ENCODE measurements at regions not wholly inside any gene's neighbourhood (a gene's known extent, or its start where the extent isn't known, plus 50 kb on each side); places are given as distances from the start of the nearest gene placed in this dataset.

DNA sequence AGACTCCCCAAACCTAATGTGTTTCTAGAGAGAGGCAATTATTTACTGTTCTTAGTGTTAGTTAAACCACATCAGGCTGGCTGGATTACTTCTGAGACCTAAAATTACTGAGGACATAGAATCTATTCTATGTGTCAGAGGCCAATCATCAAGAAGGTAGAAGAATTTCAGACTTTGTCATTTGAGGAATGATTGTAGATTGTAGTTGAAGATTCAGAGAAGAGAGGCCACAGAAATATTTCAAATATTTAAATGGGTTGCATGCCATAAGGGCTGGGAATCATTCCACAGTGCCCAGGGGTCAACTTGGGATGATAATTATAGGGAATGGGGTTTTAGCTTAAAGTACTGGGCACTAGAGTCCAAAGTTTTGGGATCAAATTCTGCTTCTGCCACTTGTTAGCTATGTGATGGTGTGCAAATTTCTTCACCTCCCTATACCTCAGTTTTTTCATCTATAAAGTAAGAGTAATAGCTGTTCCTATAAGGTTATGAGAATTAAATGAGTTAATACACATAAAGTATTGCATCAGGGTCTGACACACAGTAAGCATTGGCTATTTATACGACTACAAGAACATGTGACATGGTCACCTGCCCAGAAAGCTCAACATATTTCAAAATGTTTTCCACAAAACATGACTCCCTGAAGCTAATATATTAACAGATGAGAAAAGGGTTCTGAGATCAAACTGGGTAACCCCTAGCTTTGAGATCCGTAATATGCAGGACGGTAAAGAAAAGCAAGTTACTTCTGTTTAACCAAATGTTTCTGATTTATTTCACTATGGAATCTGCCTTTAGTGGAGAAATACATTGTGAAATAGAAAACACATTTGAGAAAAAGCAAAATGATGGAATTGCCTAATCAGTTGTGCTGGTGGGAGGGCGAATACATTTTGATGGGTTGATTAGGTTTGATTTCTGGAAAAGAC is 69.7 kb upstream of the SPAG17 start:
- no peaks in the 10 kb centered on the region for H3K9me2 ChIP-seq
- WGBS (ENCODE audit: low lambda C conversion rate): 6% methylated on average over 4 of the region's 4 CpGs
- H3K36me3 ChIP-seq (replicated peaks in 1 of 2; ENCODE audit: control insufficient read depth in 1 of 2, insufficient read depth in 2 of 2, low read length in 1 of 2): no peaks in the 10 kb centered on the region
- no peaks in the 10 kb centered on the region for H3F3A ChIP-seq (replicated peaks; ENCODE audit: insufficient read depth)
- H3K79me2 ChIP-seq (ENCODE audit: insufficient read depth): no peaks in the 10 kb centered on the region
- H3K9me3 ChIP-seq: no peaks in the 10 kb centered on the region
- H4K20me1 ChIP-seq (ENCODE audit: insufficient read depth): no peaks in the 10 kb centered on the region
- POLR2A ChIA-PET: no interaction called here
- no peak overlapping the region for H3K27ac ChIP-seq (ENCODE audit: low read depth in 2 of 2, low read length in 1 of 2)
- CTCF ChIA-PET: interaction anchor here (1.1 kb wide), 1 partner anchor 12 kb away, joined by 3 read pairs; no protein-coding TSS in a partner anchor
- no peak overlapping the region for H2AFZ ChIP-seq (ENCODE audit: low read depth)
- H3K4me1 ChIP-seq (ENCODE audit: control insufficient read depth in 1 of 2, insufficient read depth in 2 of 2, low read depth in 1 of 2, low read length in 1 of 2): no peaks in the 10 kb centered on the region
- no peak for DNase-seq
- no peaks in the 10 kb centered on the region; the same call in 1 of the 2 replicates for H3K27me3 ChIP-seq (ENCODE audit: insufficient read depth)
- H3K9ac ChIP-seq: no peak overlapping the region
- no peak overlapping the region for H3K4me3 ChIP-seq (ENCODE audit: low read depth in 2 of 2, low read length in 1 of 2)
- TF ChIP-seq, protein P1, sequence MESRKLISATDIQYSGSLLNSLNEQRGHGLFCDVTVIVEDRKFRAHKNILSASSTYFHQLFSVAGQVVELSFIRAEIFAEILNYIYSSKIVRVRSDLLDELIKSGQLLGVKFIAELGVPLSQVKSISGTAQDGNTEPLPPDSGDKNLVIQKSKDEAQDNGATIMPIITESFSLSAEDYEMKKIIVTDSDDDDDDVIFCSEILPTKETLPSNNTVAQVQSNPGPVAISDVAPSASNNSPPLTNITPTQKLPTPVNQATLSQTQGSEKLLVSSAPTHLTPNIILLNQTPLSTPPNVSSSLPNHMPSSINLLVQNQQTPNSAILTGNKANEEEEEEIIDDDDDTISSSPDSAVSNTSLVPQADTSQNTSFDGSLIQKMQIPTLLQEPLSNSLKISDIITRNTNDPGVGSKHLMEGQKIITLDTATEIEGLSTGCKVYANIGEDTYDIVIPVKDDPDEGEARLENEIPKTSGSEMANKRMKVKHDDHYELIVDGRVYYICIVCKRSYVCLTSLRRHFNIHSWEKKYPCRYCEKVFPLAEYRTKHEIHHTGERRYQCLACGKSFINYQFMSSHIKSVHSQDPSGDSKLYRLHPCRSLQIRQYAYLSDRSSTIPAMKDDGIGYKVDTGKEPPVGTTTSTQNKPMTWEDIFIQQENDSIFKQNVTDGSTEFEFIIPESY (IDR thresholded peaks at IDR 0.05; ENCODE audit: borderline replicate concordance, low read depth): no peak
- TF ChIP-seq CHD2 (IDR thresholded peaks at IDR 0.05; ENCODE audit: low read length, partially characterized antibody) (no peak), EZH2phosphoT487 (IDR thresholded peaks at IDR 0.05; ENCODE audit: borderline replicate concordance, low read depth) (no peak), GATA2 (CRISPR knock-in tag; IDR thresholded peaks at IDR 0.05) (no peak), MEF2A (IDR thresholded peaks at IDR 0.05; ENCODE audit: borderline replicate concordance, low read depth) (no peak), YY1 (IDR thresholded peaks at IDR 0.05; ENCODE audit: low read depth) (no peak), MXI1 (IDR thresholded peaks at IDR 0.05; ENCODE audit: low read depth, low read length) (no peak), JUND (IDR thresholded peaks at IDR 0.05) (no peak)
- TF ChIP-seq, protein P2, sequence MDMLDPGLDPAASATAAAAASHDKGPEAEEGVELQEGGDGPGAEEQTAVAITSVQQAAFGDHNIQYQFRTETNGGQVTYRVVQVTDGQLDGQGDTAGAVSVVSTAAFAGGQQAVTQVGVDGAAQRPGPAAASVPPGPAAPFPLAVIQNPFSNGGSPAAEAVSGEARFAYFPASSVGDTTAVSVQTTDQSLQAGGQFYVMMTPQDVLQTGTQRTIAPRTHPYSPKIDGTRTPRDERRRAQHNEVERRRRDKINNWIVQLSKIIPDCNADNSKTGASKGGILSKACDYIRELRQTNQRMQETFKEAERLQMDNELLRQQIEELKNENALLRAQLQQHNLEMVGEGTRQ (IDR thresholded peaks at IDR 0.05; ENCODE audit: borderline replicate concordance, low read depth, low read length): no peak
- TF ChIP-seq, protein P3, sequence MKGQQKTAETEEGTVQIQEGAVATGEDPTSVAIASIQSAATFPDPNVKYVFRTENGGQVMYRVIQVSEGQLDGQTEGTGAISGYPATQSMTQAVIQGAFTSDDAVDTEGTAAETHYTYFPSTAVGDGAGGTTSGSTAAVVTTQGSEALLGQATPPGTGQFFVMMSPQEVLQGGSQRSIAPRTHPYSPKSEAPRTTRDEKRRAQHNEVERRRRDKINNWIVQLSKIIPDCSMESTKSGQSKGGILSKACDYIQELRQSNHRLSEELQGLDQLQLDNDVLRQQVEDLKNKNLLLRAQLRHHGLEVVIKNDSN (IDR thresholded peaks at IDR 0.05; ENCODE audit: borderline replicate concordance, low read depth): no peak
- TF ChIP-seq, protein P4, sequence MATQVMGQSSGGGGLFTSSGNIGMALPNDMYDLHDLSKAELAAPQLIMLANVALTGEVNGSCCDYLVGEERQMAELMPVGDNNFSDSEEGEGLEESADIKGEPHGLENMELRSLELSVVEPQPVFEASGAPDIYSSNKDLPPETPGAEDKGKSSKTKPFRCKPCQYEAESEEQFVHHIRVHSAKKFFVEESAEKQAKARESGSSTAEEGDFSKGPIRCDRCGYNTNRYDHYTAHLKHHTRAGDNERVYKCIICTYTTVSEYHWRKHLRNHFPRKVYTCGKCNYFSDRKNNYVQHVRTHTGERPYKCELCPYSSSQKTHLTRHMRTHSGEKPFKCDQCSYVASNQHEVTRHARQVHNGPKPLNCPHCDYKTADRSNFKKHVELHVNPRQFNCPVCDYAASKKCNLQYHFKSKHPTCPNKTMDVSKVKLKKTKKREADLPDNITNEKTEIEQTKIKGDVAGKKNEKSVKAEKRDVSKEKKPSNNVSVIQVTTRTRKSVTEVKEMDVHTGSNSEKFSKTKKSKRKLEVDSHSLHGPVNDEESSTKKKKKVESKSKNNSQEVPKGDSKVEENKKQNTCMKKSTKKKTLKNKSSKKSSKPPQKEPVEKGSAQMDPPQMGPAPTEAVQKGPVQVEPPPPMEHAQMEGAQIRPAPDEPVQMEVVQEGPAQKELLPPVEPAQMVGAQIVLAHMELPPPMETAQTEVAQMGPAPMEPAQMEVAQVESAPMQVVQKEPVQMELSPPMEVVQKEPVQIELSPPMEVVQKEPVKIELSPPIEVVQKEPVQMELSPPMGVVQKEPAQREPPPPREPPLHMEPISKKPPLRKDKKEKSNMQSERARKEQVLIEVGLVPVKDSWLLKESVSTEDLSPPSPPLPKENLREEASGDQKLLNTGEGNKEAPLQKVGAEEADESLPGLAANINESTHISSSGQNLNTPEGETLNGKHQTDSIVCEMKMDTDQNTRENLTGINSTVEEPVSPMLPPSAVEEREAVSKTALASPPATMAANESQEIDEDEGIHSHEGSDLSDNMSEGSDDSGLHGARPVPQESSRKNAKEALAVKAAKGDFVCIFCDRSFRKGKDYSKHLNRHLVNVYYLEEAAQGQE (IDR thresholded peaks at IDR 0.05; ENCODE audit: low read depth, low read length): no peak
- TF ChIP-seq, protein P5, sequence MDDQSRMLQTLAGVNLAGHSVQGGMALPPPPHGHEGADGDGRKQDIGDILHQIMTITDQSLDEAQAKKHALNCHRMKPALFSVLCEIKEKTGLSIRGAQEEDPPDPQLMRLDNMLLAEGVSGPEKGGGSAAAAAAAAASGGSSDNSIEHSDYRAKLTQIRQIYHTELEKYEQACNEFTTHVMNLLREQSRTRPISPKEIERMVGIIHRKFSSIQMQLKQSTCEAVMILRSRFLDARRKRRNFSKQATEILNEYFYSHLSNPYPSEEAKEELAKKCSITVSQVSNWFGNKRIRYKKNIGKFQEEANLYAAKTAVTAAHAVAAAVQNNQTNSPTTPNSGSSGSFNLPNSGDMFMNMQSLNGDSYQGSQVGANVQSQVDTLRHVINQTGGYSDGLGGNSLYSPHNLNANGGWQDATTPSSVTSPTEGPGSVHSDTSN (IDR thresholded peaks at IDR 0.05): no peak
- no peak overlapping the region for H3K4me2 ChIP-seq

All from SK-N-SH (cell line).